ENCODE measurements at regions not wholly inside any gene's neighbourhood (a gene's known extent, or its start where the extent isn't known, plus 50 kb on each side); places are given as distances from the start of the nearest gene placed in this dataset.

DNA sequence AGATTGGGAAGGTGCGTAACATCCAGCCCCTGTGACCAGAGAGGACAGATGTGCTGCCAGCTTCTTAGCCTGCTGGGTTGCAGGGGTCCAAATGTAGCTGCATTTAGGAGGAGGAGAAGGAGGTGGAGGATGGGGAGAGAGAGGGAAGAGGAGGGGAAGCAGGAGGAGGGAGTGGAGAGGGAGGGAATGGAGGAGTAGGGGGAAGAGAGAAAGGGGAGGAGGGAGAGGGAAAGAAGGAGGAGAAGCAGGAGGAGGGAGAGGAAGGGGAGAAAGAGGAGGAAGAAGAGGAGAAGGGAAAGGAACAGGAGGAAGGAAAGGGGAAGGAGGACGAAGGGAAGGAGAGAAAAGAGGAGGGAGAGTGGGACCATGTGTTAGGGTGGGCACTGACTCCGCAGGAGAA lies 108.6 kb downstream of the ABCC12 start:
- no peak overlapping the region for H3K4me2 ChIP-seq (ENCODE audit: control insufficient read depth, extremely low read depth, insufficient read depth, low read depth, low read length)
- no peak overlapping the region for H3K4me3 ChIP-seq (ENCODE audit: control insufficient read depth in 2 of 3, extremely low read depth in 1 of 3, insufficient read depth in 2 of 3, low read depth in 1 of 3, low read length in 3 of 3)
- no peak for DNase-seq (ENCODE audit: low read depth, low spot score)
- no peak overlapping the region for H3K9ac ChIP-seq (ENCODE audit: control insufficient read depth, extremely low read depth, insufficient read depth, low read length)
- H3K79me2 ChIP-seq (ENCODE audit: control insufficient read depth, insufficient read depth, low read length) = no peaks in the 10 kb centered on the region
- no peaks in the 10 kb centered on the region for H3K4me1 ChIP-seq (ENCODE audit: control insufficient read depth, extremely low read depth, insufficient read depth, low read length)
- H3K27ac ChIP-seq (ENCODE audit: control insufficient read depth, insufficient read depth, low read length) = no peak overlapping the region
- no peaks in the 10 kb centered on the region for H3K9me1 ChIP-seq (ENCODE audit: control insufficient read depth, extremely low read depth, insufficient read depth, low read length)
- dilution Hi-C loops (cut with MboI; ENCODE audit: extremely low pct_ligation_motif_present, low sequenced_read_pairs) = no loop called here
- H4K20me1 ChIP-seq (ENCODE audit: control insufficient read depth, extremely low read depth, insufficient read depth, low read length) = no peaks in the 10 kb centered on the region
- no peak for TF ChIP-seq EZH2 (IDR thresholded peaks at IDR 0.05; ENCODE audit: low read length)
- TF ChIP-seq, protein P1, sequence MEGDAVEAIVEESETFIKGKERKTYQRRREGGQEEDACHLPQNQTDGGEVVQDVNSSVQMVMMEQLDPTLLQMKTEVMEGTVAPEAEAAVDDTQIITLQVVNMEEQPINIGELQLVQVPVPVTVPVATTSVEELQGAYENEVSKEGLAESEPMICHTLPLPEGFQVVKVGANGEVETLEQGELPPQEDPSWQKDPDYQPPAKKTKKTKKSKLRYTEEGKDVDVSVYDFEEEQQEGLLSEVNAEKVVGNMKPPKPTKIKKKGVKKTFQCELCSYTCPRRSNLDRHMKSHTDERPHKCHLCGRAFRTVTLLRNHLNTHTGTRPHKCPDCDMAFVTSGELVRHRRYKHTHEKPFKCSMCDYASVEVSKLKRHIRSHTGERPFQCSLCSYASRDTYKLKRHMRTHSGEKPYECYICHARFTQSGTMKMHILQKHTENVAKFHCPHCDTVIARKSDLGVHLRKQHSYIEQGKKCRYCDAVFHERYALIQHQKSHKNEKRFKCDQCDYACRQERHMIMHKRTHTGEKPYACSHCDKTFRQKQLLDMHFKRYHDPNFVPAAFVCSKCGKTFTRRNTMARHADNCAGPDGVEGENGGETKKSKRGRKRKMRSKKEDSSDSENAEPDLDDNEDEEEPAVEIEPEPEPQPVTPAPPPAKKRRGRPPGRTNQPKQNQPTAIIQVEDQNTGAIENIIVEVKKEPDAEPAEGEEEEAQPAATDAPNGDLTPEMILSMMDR (optimal IDR thresholded peaks at IDR 0.05 in 1 of 3, IDR thresholded peaks at IDR 0.05 in 1 of 3, conservative IDR thresholded peaks at IDR 0.05 in 1 of 3; ENCODE audit: extremely low read depth in 1 of 3, insufficient read depth in 2 of 3, low read length in 3 of 3) = no peak
- no peaks in the 10 kb centered on the region for H3K36me3 ChIP-seq (ENCODE audit: control insufficient read depth in 2 of 2, extremely low read depth in 1 of 2, insufficient read depth in 2 of 2, low read length in 2 of 2)
- peaks cover 8% of the 10 kb centered on the region for H3K27me3 ChIP-seq (ENCODE audit: control insufficient read depth, extremely low read depth, insufficient read depth, low read length)
- H3K9me3 ChIP-seq (ENCODE audit: control insufficient read depth, low read depth, low read length) = no peaks in the 10 kb centered on the region
- no peak overlapping the region for H2AFZ ChIP-seq (ENCODE audit: control insufficient read depth, low read length)
- FAIRE-seq = no peak

DNA sequence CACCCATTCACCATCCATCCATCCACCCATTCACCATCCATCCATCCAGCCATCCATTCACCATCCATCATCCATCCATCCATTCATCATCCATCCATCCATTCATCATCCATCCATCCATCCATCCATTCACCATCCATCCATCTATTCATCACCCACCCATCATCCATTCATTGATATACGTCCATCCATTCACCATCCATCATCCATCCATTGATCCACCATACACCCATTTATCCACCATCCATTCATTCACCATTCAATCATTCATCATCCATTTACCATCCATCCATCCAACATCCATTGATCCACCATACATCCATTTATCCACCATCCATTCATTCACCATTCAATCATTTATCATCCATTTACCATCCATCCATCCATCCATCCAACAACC lies 111.7 kb downstream of the ABCC12 start:
- Histone ChIP-seq H3K79me2 (ENCODE audit: control insufficient read depth, insufficient read depth, low read length) (no peaks in the 10 kb centered on the region), H4K20me1 (ENCODE audit: control insufficient read depth, extremely low read depth, insufficient read depth, low read length) (no peaks in the 10 kb centered on the region)
- TF ChIP-seq, protein P1 (optimal IDR thresholded peaks at IDR 0.05 in 1 of 3, IDR thresholded peaks at IDR 0.05 in 1 of 3, conservative IDR thresholded peaks at IDR 0.05 in 1 of 3; ENCODE audit: extremely low read depth in 1 of 3, insufficient read depth in 2 of 3, low read length in 3 of 3) = no peak
- no peak for TF ChIP-seq EZH2 (IDR thresholded peaks at IDR 0.05; ENCODE audit: low read length)

More for the DNA sequence above, 111.7 kb downstream of the ABCC12 start:
- Histone ChIP-seq H3K4me2 (ENCODE audit: control insufficient read depth, extremely low read depth, insufficient read depth, low read depth, low read length) (no peak overlapping the region), H3K9ac (ENCODE audit: control insufficient read depth, extremely low read depth, insufficient read depth, low read length) (no peak overlapping the region), H3K36me3 (ENCODE audit: control insufficient read depth in 2 of 2, extremely low read depth in 1 of 2, insufficient read depth in 2 of 2, low read length in 2 of 2) (no peaks in the 10 kb centered on the region), H3K9me3 (ENCODE audit: control insufficient read depth, low read depth, low read length) (no peaks in the 10 kb centered on the region), H3K27ac (ENCODE audit: control insufficient read depth, insufficient read depth, low read length) (no peak overlapping the region), H3K27me3 (ENCODE audit: control insufficient read depth, extremely low read depth, insufficient read depth, low read length) (peaks cover 8% of the 10 kb centered on the region), H3K4me1 (ENCODE audit: control insufficient read depth, extremely low read depth, insufficient read depth, low read length) (no peaks in the 10 kb centered on the region), H3K4me3 (ENCODE audit: control insufficient read depth in 2 of 3, extremely low read depth in 1 of 3, insufficient read depth in 2 of 3, low read depth in 1 of 3, low read length in 3 of 3) (no peak overlapping the region), H3K9me1 (ENCODE audit: control insufficient read depth, extremely low read depth, insufficient read depth, low read length) (no peaks in the 10 kb centered on the region), H2AFZ (ENCODE audit: control insufficient read depth, low read length) (no peak overlapping the region)
- FAIRE-seq (no peak), DNase-seq (ENCODE audit: low read depth, low spot score) (no peak)
- dilution Hi-C loops (cut with MboI; ENCODE audit: extremely low pct_ligation_motif_present, low sequenced_read_pairs) = no loop called here
